Kidney epithelial cell (primary cell): ENCODE measurements at regions not wholly inside any gene's neighbourhood (a gene's known extent, or its start where the extent isn't known, plus 50 kb on each side); places are given as distances from the start of the nearest gene placed in this dataset.
"Not testable (repeated sequence)": the region's sequence is repeated elsewhere in the genome, so short reads cannot be mapped to it uniquely, and the experiment has no call there.

Experiments used
- DNase-seq: peaks from one replicate; pipeline ENCODE4 v3.0.0-alpha.2; 2010; ENCODE audit warnings: low read depth
- H3K27me3 ChIP-seq: 2 replicates; pipeline ENCODE4 v1.6.0; 2011; ENCODE audit warnings: low read length; ENCODE audit not compliant: control insufficient read depth, insufficient read depth
- H3K36me3 ChIP-seq: 2 replicates; pipeline ENCODE4 v1.5.1; 2011; ENCODE audit warnings: low read length; ENCODE audit not compliant: control insufficient read depth, insufficient read depth
- H3K4me3 ChIP-seq: 2 replicates; pipeline ENCODE4 v1.5.1; 2011; ENCODE audit warnings: low read depth, mild to moderate bottlenecking, control low read depth, low read length
- TF ChIP-seq, protein P1 (sequence below): IDR thresholded peaks from 2 replicates; pipeline ENCODE4 v1.5.1; 2011; ENCODE audit warnings: mild to moderate bottlenecking, moderate library complexity, low read length, control low read depth, inconsistent platforms; ENCODE audit not compliant: insufficient read depth, poor library complexity, severe bottlenecking

DNA sequence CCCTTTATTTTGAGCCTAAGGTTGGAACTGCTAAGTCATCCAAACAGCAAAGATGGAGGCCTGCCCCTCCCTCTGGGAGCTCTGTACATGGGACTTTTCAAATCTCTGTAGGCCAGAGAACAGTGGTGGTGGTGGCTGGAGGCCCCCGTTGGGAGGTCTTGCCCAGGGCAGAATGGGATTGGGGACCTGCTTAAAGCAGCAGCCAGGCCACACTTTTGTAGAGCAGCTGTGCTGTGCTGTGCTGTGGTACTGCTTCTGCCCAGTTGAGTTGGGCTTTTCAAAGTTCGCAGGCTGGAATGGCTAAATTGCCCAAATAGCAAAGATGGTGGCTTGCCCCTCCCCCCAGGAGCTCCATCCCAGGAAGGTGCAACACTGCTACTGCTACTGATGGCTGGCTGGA, 147.5 kb upstream of the TACR3 start:
- Histone ChIP-seq H3K27me3 (no peaks in the 10 kb centered on the region), H3K36me3 (no peaks in the 10 kb centered on the region), H3K4me3 (no peak overlapping the region)
- DNase-seq: no peak
- TF ChIP-seq, protein P1, sequence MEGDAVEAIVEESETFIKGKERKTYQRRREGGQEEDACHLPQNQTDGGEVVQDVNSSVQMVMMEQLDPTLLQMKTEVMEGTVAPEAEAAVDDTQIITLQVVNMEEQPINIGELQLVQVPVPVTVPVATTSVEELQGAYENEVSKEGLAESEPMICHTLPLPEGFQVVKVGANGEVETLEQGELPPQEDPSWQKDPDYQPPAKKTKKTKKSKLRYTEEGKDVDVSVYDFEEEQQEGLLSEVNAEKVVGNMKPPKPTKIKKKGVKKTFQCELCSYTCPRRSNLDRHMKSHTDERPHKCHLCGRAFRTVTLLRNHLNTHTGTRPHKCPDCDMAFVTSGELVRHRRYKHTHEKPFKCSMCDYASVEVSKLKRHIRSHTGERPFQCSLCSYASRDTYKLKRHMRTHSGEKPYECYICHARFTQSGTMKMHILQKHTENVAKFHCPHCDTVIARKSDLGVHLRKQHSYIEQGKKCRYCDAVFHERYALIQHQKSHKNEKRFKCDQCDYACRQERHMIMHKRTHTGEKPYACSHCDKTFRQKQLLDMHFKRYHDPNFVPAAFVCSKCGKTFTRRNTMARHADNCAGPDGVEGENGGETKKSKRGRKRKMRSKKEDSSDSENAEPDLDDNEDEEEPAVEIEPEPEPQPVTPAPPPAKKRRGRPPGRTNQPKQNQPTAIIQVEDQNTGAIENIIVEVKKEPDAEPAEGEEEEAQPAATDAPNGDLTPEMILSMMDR: no peak

DNA sequence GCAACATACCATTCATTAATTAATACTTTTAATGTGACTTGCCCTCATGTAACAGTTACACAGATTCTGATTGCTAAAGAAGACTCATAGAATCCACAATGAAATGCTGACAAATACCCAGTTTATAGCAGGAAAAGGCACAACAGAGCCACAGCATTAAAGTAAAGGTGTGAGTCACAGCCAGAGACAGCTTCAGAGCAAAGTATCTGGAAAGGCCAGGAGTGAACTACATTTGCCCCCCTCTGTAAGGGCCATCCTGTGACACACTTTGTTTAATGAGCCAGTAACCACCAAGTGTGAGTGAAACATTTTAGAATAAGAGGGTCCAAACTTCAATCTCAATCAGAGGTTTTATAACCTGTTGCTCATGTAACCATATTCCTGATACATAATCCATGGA, 133.8 kb upstream of the TACR3 start:
- Histone ChIP-seq H3K4me3 (no peak overlapping the region), H3K36me3 (no peaks in the 10 kb centered on the region), H3K27me3 (no peaks in the 10 kb centered on the region)
- DNase-seq: no peak
- TF ChIP-seq, protein P1: no peak

DNA sequence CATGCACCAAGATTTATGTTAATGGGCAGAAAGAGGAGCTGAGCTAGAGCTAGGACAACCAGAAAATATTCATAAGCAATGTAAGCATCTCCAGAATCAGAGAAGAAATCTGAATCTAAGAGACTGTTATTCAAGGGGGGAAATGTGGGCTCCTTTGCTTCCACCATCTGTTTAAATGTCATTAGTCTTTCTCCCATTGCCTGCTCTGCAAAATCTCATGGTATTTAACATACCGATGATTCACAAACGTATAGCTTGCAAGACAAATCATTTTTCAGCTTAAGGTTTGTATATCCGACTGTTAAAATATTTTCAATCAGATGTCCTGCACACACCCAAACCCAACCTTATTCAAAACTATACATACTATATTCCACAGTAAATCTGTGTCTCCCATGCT, 133.4 kb upstream of the TACR3 start:
- TF ChIP-seq, protein P1: no peak
- H3K27me3 ChIP-seq: no peaks in the 10 kb centered on the region
- no peak for DNase-seq
- no peak overlapping the region for H3K4me3 ChIP-seq
- H3K36me3 ChIP-seq: no peaks in the 10 kb centered on the region

DNA sequence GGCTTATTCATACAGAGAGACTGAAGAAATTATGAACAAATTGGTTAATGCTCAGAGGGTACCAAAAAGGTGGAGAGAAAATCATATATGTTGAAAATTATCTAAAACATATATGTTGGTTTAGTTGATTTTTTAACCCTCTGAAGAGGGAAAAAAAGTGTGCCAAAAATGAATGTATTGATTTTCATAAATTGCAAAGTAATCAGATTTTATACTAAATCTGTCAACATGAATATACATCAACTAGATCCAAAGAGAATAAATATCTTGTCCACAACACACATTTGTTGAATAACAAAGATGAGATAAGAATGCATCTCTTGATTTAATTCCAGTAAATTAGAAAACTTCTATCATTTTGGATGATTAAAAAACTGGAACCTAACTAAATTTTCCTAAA, 125.3 kb upstream of the TACR3 start:
- Histone ChIP-seq H3K4me3 (no peak overlapping the region), H3K36me3 (no peaks in the 10 kb centered on the region), H3K27me3 (no peaks in the 10 kb centered on the region)
- DNase-seq: no peak
- TF ChIP-seq, protein P1: no peak

DNA sequence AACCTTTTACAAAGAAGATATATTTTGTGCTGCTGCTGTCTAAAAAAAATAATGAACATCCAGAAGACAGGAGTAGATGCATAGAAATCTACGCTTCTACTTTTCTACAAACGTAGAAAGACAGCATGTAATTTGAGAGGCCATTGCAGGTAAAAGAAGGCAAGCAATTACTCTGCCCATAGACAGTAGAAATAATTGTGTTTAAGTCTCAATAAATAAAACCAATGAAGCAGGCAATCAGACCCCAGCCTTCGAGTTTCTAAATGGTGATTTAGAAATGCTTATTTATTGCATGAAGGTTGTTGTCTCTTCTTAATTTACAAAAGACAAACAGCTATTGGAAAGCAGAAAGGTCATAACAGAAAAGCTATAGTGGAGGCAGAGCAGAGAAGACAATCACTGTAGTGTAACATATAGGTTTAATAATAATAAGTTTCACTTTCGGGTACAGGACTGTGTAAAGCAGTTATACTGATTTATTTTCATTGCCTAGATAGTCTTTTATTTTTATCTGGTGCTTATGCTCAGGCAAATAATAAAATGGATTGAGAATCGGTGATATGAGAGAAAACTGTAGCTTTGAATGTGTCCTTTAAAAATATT, 123.0 kb upstream of the TACR3 start:
- Histone ChIP-seq H3K4me3 (no peak overlapping the region), H3K36me3 (no peaks in the 10 kb centered on the region), H3K27me3 (no peaks in the 10 kb centered on the region)
- DNase-seq: no peak
- TF ChIP-seq, protein P1: no peak

DNA sequence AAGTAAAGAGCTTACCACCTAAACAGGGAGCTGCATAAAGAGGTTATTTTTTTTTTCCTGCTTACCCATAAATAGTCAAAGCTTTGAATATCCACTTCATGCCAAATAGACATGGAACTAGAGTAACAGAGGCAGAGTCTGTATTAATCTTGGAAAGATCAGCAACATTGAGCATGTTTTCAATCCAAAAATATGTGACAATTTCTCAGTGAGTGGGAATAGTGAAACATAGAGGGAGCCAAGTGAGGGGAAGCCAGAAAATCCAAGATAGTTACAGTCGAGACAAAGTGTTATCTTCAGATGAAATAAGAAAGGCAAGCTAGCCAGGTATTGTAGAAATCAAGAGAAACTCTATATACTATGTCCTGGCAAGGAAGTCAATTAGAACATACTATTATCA, 122.3 kb upstream of the TACR3 start:
- no peak for DNase-seq
- TF ChIP-seq, protein P1: no peak
- H3K27me3 ChIP-seq: no peaks in the 10 kb centered on the region

DNA sequence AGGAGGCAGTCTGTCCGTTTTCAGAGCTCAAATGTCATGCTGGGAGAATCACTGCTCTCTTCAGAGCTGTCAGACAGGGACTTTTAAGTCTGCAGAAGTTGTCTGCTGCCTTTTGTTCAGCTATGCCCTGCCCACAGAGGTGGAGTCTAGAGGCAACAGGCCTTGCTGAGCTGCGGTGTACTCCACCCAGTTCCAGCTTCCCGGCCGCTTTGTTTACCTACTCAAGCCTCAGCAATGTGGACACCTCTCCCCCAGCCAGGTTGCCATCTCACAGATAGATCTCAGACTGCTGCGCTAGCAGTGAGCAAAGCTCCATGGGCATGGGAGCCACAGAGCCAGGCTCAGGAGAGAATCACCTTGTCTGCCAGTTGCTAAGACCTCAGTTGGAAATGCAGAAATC, 90.5 kb upstream of the TACR3 start:
- DNase-seq, H3K27me3 ChIP-seq: not testable (repeated sequence)

More for the DNA sequence above, 122.3 kb upstream of the TACR3 start:
- H3K4me3 ChIP-seq: no peak overlapping the region
- H3K36me3 ChIP-seq: no peaks in the 10 kb centered on the region

More for the DNA sequence above, 90.5 kb upstream of the TACR3 start:
- H3K4me3 ChIP-seq, H3K36me3 ChIP-seq: not testable (repeated sequence)
